SK-MEL-5 (cell line): ENCODE measurements at regions not wholly inside any gene's neighbourhood (a gene's known extent, or its start where the extent isn't known, plus 50 kb on each side); places are given as distances from the start of the nearest gene placed in this dataset.
"Not testable (repeated sequence)": the region's sequence is repeated elsewhere in the genome, so short reads cannot be mapped to it uniquely, and the experiment has no call there.

Experiments
- DNase-seq: peaks from one replicate; pipeline ENCODE4 v3.0.0-alpha.2; 2016; ENCODE audit warnings: low read depth, low spot score
- in situ Hi-C: cut with HindIII; loops from 2 replicates; pipeline ENCODE4 v1.10.0; 2016; ENCODE audit warnings: low sequenced_read_pairs, high pct_unique_total_duplicates, low pct_unique_long_range_greater_than_20kb

- in situ Hi-C loops, result no loop called here
- DNase-seq, result no peak
These were observed 228.1 kb downstream of the FZD1 start for GRCh38 chr7:91492317-91492716.

- DNase-seq, result no peak
- in situ Hi-C loops, result no loop called here
These were observed 228.5 kb downstream of the FZD1 start for GRCh38 chr7:91492773-91493172.

GRCh38 chr7:91494450-91494849 lies 230.2 kb downstream of the FZD1 start:
- in situ Hi-C loops, result no loop called here
- DNase-seq, result peak; percentile 39

- no peak for DNase-seq
These were observed 232.1 kb downstream of the FZD1 start for GRCh38 chr7:91496251-91496820.

GRCh38 chr7:91497277-91497676 lies 233.0 kb downstream of the FZD1 start:
- in situ Hi-C loops, DNase-seq: not testable (repeated sequence)

More at GRCh38 chr7:91496251-91496820, 232.1 kb downstream of the FZD1 start:
- in situ Hi-C loops, result no loop called here

- DNase-seq, result no peak
- in situ Hi-C loops, result no loop called here
These were observed 239.8 kb downstream of the FZD1 start for GRCh38 chr7:91503934-91504555.

GRCh38 chr7:91504919-91505318 lies 240.7 kb downstream of the FZD1 start:
- in situ Hi-C loops, result no loop called here
- DNase-seq, result no peak

- in situ Hi-C loops, DNase-seq: not testable (repeated sequence)
These were observed 242.7 kb downstream of the FZD1 start for GRCh38 chr7:91506966-91507365.

GRCh38 chr7:91511861-91512260 lies 247.6 kb downstream of the FZD1 start:
- in situ Hi-C loops, DNase-seq: not testable (repeated sequence)

GRCh38 chr7:91512958-91513357 lies 248.7 kb downstream of the FZD1 start:
- in situ Hi-C loops, result no loop called here
- no peak for DNase-seq

GRCh38 chr7:91514591-91514990 lies 250.4 kb downstream of the FZD1 start:
- in situ Hi-C loops, result no loop called here
- DNase-seq, result no peak

DNA sequence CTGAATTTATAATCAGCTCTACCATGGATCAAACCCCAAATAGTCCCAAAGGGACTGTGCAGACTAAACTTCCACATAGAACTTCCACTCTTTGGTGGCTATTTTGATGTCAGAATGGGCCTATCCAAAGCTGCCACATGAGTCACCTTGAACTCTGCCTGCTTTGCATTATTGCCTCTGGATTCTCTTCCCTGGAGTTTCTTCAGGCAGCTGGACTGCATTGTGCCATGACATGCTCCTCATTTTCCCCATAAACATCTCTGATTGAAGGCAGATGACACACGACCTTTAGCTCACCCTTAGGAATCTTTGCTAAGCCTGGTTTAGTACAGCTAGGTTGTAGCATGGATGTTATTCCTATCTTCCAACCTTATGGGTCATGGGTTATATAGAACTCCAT lies 251.7 kb downstream of the FZD1 start:
- in situ Hi-C loops, result no loop called here
- DNase-seq, result no peak

GRCh38 chr7:91517201-91517785 lies 253.1 kb downstream of the FZD1 start:
- in situ Hi-C loops, result no loop called here
- no peak for DNase-seq

DNA sequence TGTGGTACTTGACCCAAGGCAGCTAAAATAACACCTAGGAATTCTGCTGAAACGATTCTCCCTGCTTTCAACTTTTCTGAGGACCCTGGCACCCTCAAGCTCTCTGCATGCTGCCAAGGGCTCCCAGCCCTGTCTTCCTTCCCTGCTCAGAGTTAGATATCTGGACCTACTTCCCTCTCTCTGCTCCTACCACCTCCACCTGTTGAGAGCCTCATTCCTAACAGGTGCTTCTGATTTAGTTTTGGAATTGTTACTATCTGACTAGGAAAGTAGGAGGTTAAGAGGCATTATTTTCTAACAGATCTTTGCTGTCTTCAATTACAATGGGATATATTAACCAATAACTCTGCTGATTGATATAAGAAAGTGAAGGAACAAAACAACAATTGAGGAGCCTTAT lies 253.8 kb downstream of the FZD1 start:
- in situ Hi-C loops, result no loop called here
- no peak for DNase-seq

GRCh38 chr7:91519241-91520158 lies 255.3 kb downstream of the FZD1 start:
- in situ Hi-C loops, result no loop called here
- no peak for DNase-seq

GRCh38 chr7:91520645-91521044 lies 256.4 kb downstream of the FZD1 start:
- in situ Hi-C loops, result no loop called here
- DNase-seq, result no peak

GRCh38 chr7:91526404-91526803 lies 262.2 kb downstream of the FZD1 start:
- DNase-seq, result no peak
- in situ Hi-C loops, result no loop called here

DNA sequence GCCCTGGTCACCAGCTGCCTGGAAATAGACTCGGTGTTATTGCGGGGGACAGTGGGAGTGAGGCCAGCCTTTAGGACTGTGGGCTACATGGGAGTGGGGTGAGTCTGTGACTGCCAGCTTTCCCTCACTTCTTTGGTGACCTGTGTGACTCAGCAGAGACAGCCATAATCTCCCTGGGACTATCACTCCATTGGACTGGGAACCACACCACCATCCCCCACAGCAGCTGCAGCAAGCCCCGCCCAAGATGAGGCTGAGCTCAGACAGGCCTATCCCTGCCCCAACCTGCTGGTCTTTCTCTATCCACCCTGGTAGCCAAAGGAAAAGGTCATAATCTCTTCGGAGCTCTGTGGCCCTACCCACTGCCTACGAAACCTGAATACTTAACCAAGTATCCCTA lies 263.2 kb downstream of the FZD1 start:
- in situ Hi-C loops, result no loop called here
- no peak for DNase-seq
